GM12878 (cell line): ENCODE measurements at regions not wholly inside any gene's neighbourhood (a gene's known extent, or its start where the extent isn't known, plus 50 kb on each side); places are given as distances from the start of the nearest gene placed in this dataset.
"Not testable (repeated sequence)": the region's sequence is repeated elsewhere in the genome, so short reads cannot be mapped to it uniquely, and the experiment has no call there.

Experiments used
- ATAC-seq: fragments of 200-7000 bp; cut with Tn5 transposase; 3 replicates; pipeline ENCODE4 v1.9.1; 2020; ENCODE audit warnings: mild to moderate bottlenecking, moderate library complexity
- BruUV-seq: library from RNA; stranded (reverse); fragments of 400-500 nt; replicated peaks from 2 replicates; lab custom pipeline; 2021; lab: Mats Ljungman, UMichigan
- CTCF ChIA-PET: fragments of 300-600 bp; sonication (Branson Sonifier 250); formaldehyde crosslinking; extraction: SDS; loops from one replicate; lab custom pipeline; 2021; ENCODE audit warnings: inconsistent platforms; lab: Yijun Ruan, JAX
- POLR2A ChIA-PET: fragments of 350-600 bp; formaldehyde crosslinking; extraction: SDS; loops from one replicate; lab custom pipeline; 2021; ENCODE audit warnings: inconsistent platforms; lab: Charles Lee
- RAD21 ChIA-PET: fragments of 300-600 bp; sonication (Branson Sonifier 250); formaldehyde crosslinking; loops from one replicate; lab custom pipeline; 2023; ENCODE audit warnings: antibody characterized with exemption; ENCODE audit not compliant: unreplicated experiment; lab: Charles Lee
- SMC1A ChIA-PET: fragments of 300-600 bp; sonication (Branson Sonifier 250); formaldehyde crosslinking; loops from one replicate; lab custom pipeline; 2023; ENCODE audit not compliant: unreplicated experiment, uncharacterized antibody; lab: Charles Lee
- DNase-seq: peaks from one replicate; pipeline ENCODE4 v3.0.0-alpha.2; 2011; ENCODE audit warnings: low read depth, low spot score
- FAIRE-seq: peaks from 3 replicates; lab custom pipeline; 2011; peaks lifted over from hg19 to GRCh38; lab: Jason Lieb, UNC
- H2AFZ ChIP-seq: 2 replicates; pipeline ENCODE4 v1.6.0; 2011; ENCODE audit warnings: low read depth, low read length, control low read depth; ENCODE audit not compliant: control insufficient read depth
- H3K27ac ChIP-seq: 2 replicates; pipeline ENCODE4 v1.5.1; 2011; ENCODE audit warnings: control low read depth; ENCODE audit not compliant: control insufficient read depth, insufficient read depth
- H3K27me3 ChIP-seq, 2 experiments: replicated peaks in 1 of 2; 2 replicates each; pipeline versions ENCODE4 v1.6.0 to v1.6.1; 2011; ENCODE audit warnings: low read length in 1 of 2; ENCODE audit not compliant: control insufficient read depth in 2 of 2, insufficient read depth in 2 of 2
- H3K36me3 ChIP-seq, 2 experiments: 2 replicates each; pipeline ENCODE4 v1.5.1; 2011; ENCODE audit warnings: low read length in 1 of 2; ENCODE audit not compliant: control insufficient read depth in 2 of 2, insufficient read depth in 2 of 2
- H3K4me1 ChIP-seq: 2 replicates; pipeline ENCODE4 v1.6.1; 2011; ENCODE audit warnings: mild to moderate bottlenecking, low read length, moderate library complexity, mixed read lengths; ENCODE audit not compliant: control insufficient read depth, insufficient read depth
- H3K4me2 ChIP-seq: 2 replicates; pipeline ENCODE4 v1.6.0; 2011; ENCODE audit warnings: control low read depth; ENCODE audit not compliant: control insufficient read depth, insufficient read depth
- H3K4me3 ChIP-seq: fragments of 200-600 bp; sonication (generic); 2 replicates; pipeline ENCODE4 v1.5.1; 2016
- H3K79me2 ChIP-seq: 2 replicates; pipeline ENCODE4 v1.6.0; 2011; ENCODE audit warnings: low read length; ENCODE audit not compliant: control insufficient read depth, insufficient read depth
- H3K9ac ChIP-seq: 2 replicates; pipeline ENCODE4 v1.8.0; 2011; ENCODE audit warnings: low read length, control low read depth, mixed read lengths; ENCODE audit not compliant: control insufficient read depth, insufficient read depth
- H3K9me3 ChIP-seq: replicated peaks from 3 replicates; pipeline ENCODE4 v1.5.1; 2011; ENCODE audit warnings: mild to moderate bottlenecking, low read length; ENCODE audit not compliant: control insufficient read depth, insufficient read depth
- H4K20me1 ChIP-seq: 2 replicates; pipeline ENCODE4 v1.6.0; 2011; ENCODE audit not compliant: control insufficient read depth, insufficient read depth
- CTCF ChIP-seq, 3 experiments: IDR thresholded peaks in 2 of 3; conservative IDR thresholded peaks in 1 of 3; 2 replicates each; pipeline ENCODE4 v1.5.1; 2011; ENCODE audit warnings: low read depth in 3 of 3, low read length in 3 of 3, mild to moderate bottlenecking in 3 of 3, control low read depth in 2 of 3, moderate library complexity in 2 of 3, inconsistent platforms in 1 of 3, mixed read lengths in 1 of 3; ENCODE audit not compliant: control insufficient read depth in 2 of 3, insufficient read depth in 1 of 3; ENCODE audit errors: extremely low read depth in 1 of 3
- KLF5 ChIP-seq: fragments of 450-650 bp; IDR thresholded peaks from 2 replicates; pipeline ENCODE4 v1.6.1; 2014; ENCODE audit warnings: mild to moderate bottlenecking; ENCODE audit not compliant: partially characterized antibody
- WGBS: methylation state at CpG from one replicate; pipeline ENCODE4 v1.1.6; 2016; ENCODE audit warnings: low lambda C conversion rate; ENCODE audit not compliant: insufficient replicate concordance, insufficient coverage; ENCODE audit errors: missing lambda C conversion rate; 5-methylcytosine and 5-hydroxymethylcytosine counted together
- in situ Hi-C: fragments of 300-500 bp; cut with MboI; formaldehyde crosslinking; loops from 9 replicates; pipeline ENCODE4 v1.14.3; 2018; ENCODE audit warnings: mixed read lengths
- intact Hi-C: fragments of 100-400 bp; cut with micrococcal nuclease; formaldehyde crosslinking; loops from one replicate; pipeline ENCODE4 v1.14.2; 2022; ENCODE audit not compliant: unreplicated experiment

DNA sequence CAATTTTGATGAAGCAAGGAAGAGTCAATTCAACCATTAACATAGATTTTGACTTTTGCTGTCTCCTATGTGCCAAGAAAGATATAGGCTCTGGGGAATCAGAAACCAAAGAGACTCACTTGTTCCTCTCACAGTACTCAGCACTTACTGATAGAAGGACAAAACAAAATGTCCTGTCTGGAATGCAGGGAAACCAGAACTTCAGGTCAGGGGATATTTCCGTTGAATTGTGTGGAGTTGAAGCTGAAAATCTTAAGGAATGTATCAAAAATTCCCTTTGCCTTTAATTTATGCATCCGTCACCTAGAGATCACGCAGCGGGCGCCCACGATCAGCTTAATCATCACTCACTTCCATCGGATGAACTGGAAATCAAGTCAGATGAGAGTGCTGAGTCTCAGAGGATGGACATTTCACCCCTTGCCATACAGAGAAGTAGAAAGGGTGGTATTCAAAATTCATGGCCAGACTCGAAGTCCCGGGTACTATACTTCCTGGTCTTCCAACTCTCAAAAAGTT lies 63.2 kb upstream of the ALDH3B2 start:
- H4K20me1 ChIP-seq, in situ Hi-C loops, CTCF ChIA-PET, H3K9me3 ChIP-seq, POLR2A ChIA-PET, ATAC-seq, H3K79me2 ChIP-seq, H3K4me3 ChIP-seq, H3K4me2 ChIP-seq, H2AFZ ChIP-seq, SMC1A ChIA-PET, DNase-seq, intact Hi-C loops, BruUV-seq, H3K4me1 ChIP-seq, H3K36me3 ChIP-seq, RAD21 ChIA-PET, H3K27me3 ChIP-seq, H3K27ac ChIP-seq, FAIRE-seq, H3K9ac ChIP-seq: not testable (repeated sequence)
- 44% methylated on average over 9 of the region's 9 CpGs for WGBS

GRCh38 chr11:67732045-67732787 lies 57.8 kb upstream of the ALDH3B2 start:
- Histone ChIP-seq H4K20me1 (no peaks in the 10 kb centered on the region), H3K9me3 (no peaks in the 10 kb centered on the region), H3K27me3 (no peaks in the 10 kb centered on the region), H2AFZ (no peak overlapping the region), H3K9ac (no peak overlapping the region), H3K27ac (no peak overlapping the region), H3K36me3 (no peaks in the 10 kb centered on the region), H3K4me1 (no peaks in the 10 kb centered on the region), H3K4me3 (no peak overlapping the region), H3K79me2 (no peaks in the 10 kb centered on the region), H3K4me2 (no peak overlapping the region)
- ChIA-PET SMC1A (no interaction called here), POLR2A (no interaction called here), CTCF (no interaction called here), RAD21 (no interaction called here)
- no TSS peak for BruUV-seq
- WGBS: 46% methylated on average over 38 of the region's 42 CpGs
- DNase-seq (no peak), FAIRE-seq (no peak), ATAC-seq (no peak)
- in situ Hi-C loops: no loop called here
- intact Hi-C loops: no loop called here
- TF ChIP-seq CTCF (IDR thresholded peaks at IDR 0.05 in 2 of 3, conservative IDR thresholded peaks at IDR 0.05 in 1 of 3; ENCODE audit: control insufficient read depth in 2 of 3, extremely low read depth in 1 of 3, insufficient read depth in 1 of 3, low read depth in 3 of 3, low read length in 3 of 3) (peak in 2 of 3 experiments; percentile 14 to 22; a peak in 1 of 6 replicates), KLF5 (no peak)
